Neural cell (in vitro differentiated cells): ENCODE measurements at regions not wholly inside any gene's neighbourhood (a gene's known extent, or its start where the extent isn't known, plus 50 kb on each side); places are given as distances from the start of the nearest gene placed in this dataset.

Source experiments
- CTCF ChIP-seq: fragments of 450-650 bp; IDR thresholded peaks from 2 replicates; pipeline ENCODE4 v1.5.1; 2014; ENCODE audit warnings: antibody characterized with exemption, mild to moderate bottlenecking, moderate library complexity; ENCODE audit not compliant: poor library complexity, severe bottlenecking
- EZH2 ChIP-seq: fragments of 200-600, 300-800 bp; shearing (Covaris generic), sonication (generic); IDR thresholded peaks from 2 replicates; pipeline ENCODE4 v1.6.1; 2014; ENCODE audit warnings: antibody characterized with exemption, low read length, borderline replicate concordance, mild to moderate bottlenecking; ENCODE audit not compliant: insufficient read depth, poor library complexity, severe bottlenecking
- MXI1 ChIP-seq: fragments of 450-650 bp; conservative IDR thresholded peaks from 2 replicates; pipeline ENCODE4 v1.6.1; 2014; ENCODE audit warnings: antibody characterized with exemption, mild to moderate bottlenecking; ENCODE audit not compliant: poor library complexity, severe bottlenecking
- RAD21 ChIP-seq: fragments of 450-650 bp; conservative IDR thresholded peaks from 2 replicates; pipeline ENCODE4 v1.6.1; 2014; ENCODE audit warnings: antibody characterized with exemption, mild to moderate bottlenecking, moderate library complexity
- REST ChIP-seq: IDR thresholded peaks from 2 replicates; pipeline ENCODE4 v1.6.1; 2012; ENCODE audit warnings: borderline replicate concordance
- SMC3 ChIP-seq: fragments of 450-650 bp; conservative IDR thresholded peaks from 2 replicates; pipeline ENCODE4 v1.6.1; 2014; ENCODE audit warnings: antibody characterized with exemption, mild to moderate bottlenecking, moderate library complexity; ENCODE audit not compliant: poor library complexity

DNA sequence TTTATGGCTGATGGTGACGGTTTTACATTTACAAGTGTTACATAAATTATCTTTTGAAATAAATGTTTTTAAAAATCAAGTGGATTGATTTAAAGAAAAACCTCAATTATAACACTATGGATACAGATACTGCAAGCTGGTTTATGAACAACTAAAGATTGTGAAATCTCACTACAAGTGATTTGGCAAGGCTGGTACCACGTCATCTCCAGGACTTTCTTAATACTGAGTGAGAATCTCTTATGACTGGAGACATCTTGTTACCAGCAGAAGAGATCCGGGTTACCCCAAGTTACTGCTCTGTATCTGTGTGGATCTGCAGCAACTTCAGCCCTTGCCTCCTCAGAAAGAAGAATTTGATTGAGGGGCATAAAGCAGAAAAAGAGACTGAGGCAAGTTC is 452.9 kb downstream of the MN1 start:
- no peak for TF ChIP-seq REST
- no peak for TF ChIP-seq CTCF
- TF ChIP-seq SMC3, result no peak
- no peak for TF ChIP-seq RAD21
- no peak for TF ChIP-seq EZH2
- TF ChIP-seq MXI1, result no peak
